Right ventricle myocardium inferior (tissue), 1 donor: ENCODE measurements at regions not wholly inside any gene's neighbourhood (a gene's known extent, or its start where the extent isn't known, plus 50 kb on each side); places are given as distances from the start of the nearest gene placed in this dataset.
"Not testable (repeated sequence)": the region's sequence is repeated elsewhere in the genome, so short reads cannot be mapped to it uniquely, and the experiment has no call there.

Experiments used
- ATAC-seq: fragments of 200-7000 bp; cut with Tn5 transposase; one replicate; pipeline ENCODE4 v1.9.1; 2020; ENCODE audit warnings: mild to moderate bottlenecking, moderate library complexity
- DNase-seq: peaks from one replicate; pipeline ENCODE4 v3.0.0; 2021; ENCODE audit errors: missing footprints
- intact Hi-C: fragments of 100-400 bp; cut with DNase I; formaldehyde crosslinking; loops from one replicate; pipeline ENCODE4 v1.11.0; 2022
- donor health status: DM: no; HTN: yes; CAD: no; lungs with severe emphysema.

- DNase-seq: no peak
- intact Hi-C loops: no loop called here
- ATAC-seq: no peak
These were observed 153.2 kb upstream of the THBS2 start for GRCh38 chr6:169406804-169407203.

- intact Hi-C loops: no loop called here
- ATAC-seq: no peak
- DNase-seq: no peak
These were observed 152.4 kb upstream of the THBS2 start for GRCh38 chr6:169406034-169406433.

- no peak for ATAC-seq
- DNase-seq: no peak
- intact Hi-C loops: no loop called here
These were observed 151.2 kb upstream of the THBS2 start for GRCh38 chr6:169404828-169405227.

GRCh38 chr6:169398342-169399105 lies 144.9 kb upstream of the THBS2 start:
- ATAC-seq (no peak), DNase-seq (no peak)
- intact Hi-C loops: no loop called here

GRCh38 chr6:169397684-169398083 lies 144.0 kb upstream of the THBS2 start:
- DNase-seq: no peak
- intact Hi-C loops: no loop called here
- ATAC-seq: no peak

DNA sequence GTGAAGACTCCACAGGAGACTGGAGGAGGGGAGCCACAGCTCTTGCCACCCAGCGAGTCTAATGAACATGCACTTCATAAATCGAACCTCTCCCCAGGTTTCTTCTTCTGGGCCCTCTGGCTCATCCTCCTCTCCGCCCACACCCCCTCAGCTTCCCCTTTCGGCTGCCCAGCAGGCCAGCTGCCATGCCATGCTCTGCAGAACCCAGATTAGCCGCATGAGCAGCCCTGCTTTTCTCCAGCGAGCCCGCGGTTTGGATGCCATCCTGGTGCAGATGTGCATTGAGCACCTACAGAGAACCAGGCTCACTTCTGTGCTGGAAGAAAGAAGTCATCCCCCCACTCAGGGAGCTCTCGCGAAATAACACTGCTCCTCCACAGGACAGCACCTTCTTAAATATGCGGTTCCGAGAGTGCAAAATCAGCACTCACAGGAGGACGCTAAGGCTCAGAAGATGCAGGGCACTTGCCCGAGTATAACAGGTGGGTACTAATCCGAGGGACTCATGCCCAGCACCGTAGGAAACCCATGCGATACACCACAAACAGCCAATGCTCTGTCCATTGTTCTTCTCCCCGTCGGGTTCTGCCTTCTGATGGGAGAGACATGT lies 143.0 kb upstream of the THBS2 start:
- intact Hi-C loops: no loop called here
- ATAC-seq (no peak), DNase-seq (no peak)

DNA sequence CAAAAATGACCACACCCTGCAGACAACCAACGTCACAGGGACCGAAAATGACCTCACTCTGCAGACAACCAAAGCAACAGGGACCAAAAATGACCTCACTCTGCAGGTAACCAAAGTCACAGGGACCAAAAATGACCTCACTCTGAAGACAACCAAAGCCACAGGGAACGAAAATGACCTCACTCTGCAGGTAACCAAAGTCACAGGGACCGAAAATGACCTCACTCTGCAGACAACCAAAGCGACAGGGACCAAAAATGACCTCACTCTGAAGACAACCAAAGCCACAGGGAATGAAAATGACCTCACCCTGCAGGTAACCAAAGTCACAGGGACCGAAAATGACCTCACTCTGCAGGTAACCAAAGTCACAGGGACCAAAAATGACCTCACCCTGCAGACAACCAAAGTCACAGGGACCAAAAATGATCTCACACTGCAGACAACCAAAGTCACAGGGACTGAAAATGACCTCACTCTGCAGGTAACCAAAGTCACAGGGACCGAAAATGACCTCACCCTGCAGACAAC lies 142.4 kb upstream of the THBS2 start:
- not testable (repeated sequence) for DNase-seq

DNA sequence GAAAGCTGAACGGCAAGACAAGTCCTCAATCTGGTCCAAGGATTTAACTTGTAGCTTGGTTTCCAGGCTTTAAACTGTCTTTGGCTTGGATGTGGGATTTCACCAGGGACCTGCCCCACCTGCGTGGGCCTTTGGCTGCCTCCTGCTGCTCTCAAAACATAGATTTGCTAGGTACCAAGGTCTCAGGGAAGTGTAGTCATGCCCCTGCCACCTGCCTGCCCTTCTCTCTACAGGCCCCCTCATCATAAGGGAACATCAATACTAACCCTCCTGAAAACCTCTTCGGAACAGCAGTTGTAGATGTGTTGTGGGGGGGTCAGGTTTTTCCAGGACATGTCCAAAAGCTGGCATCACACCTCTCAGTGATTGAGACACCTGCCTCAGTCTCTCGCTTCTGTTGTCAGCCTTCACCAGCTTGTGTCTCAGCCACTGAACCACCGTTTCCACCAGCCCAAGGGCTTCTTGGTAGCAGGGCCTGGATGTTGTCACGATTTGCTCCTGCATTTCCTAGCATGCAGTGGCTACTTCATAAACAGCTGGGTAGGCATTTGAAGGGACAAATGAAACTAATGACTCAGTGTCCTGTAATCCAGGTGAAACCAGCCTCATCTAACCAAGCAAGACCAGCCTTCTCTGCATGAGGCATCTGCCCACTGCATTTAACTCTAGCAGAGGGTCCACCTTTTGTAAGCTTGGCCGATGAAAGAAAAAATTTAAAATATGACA lies 141.6 kb upstream of the THBS2 start:
- DNase-seq: no peak
- intact Hi-C loops: no loop called here
- ATAC-seq: no peak

More for the DNA sequence above, 142.4 kb upstream of the THBS2 start:
- ATAC-seq, intact Hi-C loops: not testable (repeated sequence)

GRCh38 chr6:169393753-169394152 lies 140.1 kb upstream of the THBS2 start:
- intact Hi-C loops: no loop called here
- ATAC-seq (no peak), DNase-seq (no peak)

DNA sequence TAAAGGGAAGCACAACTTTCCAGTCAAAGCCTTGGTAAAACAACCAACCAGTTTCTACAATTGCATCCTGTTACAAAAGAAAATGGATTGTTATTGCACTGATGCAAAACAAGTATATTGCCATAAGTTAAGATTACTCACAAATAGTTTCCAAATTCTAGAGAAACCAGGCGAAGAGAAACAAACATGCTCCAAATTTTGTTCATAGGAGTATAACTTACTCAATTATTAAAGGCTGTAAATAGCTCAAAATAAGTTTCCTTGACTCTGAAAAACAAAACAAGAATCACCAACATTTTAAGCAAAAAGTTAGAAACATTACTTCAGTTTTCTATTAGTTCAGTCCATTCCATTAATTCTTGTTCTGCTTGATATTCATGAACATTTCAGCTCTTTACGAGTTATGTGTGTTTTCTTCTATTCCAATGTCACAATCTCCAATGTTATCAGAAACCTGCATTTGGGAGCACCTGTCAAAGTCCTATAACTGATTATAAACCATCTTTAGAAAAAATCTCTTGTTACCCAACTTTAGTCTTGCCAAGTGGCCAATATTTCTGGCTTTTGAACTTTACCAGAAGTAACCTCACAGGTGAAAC lies 137.9 kb upstream of the THBS2 start:
- no peak for DNase-seq
- intact Hi-C loops: no loop called here
- no peak for ATAC-seq

DNA sequence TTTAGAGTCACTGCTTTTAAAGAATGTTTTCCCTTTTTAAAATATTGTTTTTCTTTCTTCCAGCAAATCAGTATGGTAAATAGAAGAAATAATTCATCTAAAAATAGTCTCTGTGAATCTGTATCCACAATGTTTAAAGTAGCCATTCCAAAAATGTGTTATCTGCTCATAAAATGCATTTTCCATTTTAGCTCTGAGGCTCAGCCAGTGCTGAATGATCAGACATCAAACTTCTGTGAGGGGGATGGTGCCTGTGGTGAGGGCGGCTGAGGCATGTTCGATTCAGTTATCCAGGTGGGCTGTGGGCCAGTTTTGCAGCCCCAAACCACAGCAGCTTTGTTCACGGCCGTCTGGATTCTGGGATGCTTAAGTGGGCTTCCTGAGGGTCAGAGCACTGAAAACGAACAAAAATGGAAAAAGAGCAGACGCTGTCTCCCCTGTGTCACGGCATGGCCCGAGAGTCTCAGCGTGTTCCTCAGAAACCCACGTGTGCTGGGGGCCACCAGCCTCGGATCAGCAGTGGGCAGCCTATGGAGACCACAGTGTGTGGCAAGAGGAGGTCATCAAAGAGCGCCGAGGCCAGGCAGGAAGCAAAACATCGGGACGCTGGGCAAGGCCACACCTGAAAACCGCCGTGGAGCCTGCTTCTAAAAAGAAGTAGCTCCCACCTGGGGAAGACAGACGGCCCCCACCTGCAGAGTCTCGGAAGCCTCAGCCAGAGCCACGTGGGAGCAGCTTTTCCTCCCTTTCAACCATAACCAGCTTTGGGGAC lies 134.9 kb upstream of the THBS2 start:
- no peak for DNase-seq
- no peak for ATAC-seq
- intact Hi-C loops: no loop called here

DNA sequence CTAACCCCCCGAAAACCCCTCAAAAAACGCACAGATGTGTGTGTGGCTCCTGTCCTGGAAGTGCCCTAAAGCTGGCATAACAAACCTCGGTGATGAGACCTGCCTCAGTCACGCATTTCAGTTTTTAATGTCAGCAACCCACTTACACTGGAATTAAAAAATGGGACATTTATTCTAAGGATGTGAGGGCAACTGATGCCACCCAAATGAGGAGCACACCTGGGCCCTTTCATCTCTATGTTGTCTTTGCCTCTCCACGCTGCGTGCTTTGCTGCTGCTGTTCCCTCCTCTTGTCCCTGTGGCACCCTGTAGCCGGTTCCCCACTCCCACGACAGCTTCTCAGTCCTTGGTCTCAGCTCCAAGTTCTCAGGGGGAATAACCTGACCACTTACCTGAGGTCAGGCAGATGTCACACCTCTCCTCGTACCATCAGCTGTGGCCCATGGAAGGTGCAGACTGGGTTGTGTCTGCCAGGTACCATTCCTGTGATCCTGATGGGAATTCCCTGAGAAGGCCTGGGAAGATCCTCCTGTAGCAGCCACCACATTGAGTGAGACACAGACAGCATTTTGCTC lies 134.2 kb upstream of the THBS2 start:
- no peak for DNase-seq
- ATAC-seq: no peak
- intact Hi-C loops: no loop called here

GRCh38 chr6:169386411-169387057 lies 132.9 kb upstream of the THBS2 start:
- DNase-seq (no peak), ATAC-seq (no peak)
- intact Hi-C loops: no loop called here

DNA sequence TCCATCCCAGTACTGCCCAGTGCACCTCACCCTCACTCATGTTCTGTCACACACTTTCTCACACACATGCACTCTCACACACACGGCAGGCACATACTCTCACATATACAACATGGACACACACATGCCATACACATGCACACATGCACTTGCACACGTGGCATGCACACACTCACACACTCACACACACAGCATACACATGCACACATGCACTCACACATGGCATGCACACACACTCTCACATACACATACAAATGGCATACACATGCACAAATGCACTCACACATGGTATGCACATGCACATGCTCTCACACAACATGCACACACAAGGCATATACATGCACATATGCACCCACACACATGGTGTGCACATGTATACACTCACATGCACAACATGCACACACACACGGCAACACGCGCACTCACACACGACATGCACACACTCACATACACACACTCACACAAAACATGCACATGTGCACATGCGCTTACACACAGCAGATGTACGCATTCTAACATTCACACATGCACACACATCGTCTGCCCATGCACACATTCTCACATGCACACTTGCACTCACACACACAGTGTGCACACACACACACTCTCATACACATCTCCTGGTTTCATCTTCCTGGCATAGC lies 131.7 kb upstream of the THBS2 start:
- intact Hi-C loops: no loop called here
- DNase-seq (no peak), ATAC-seq (no peak)

- intact Hi-C loops: no loop called here
- no peak for ATAC-seq
These were observed 130.6 kb upstream of the THBS2 start for GRCh38 chr6:169384291-169384690.

GRCh38 chr6:169383265-169383664 lies 129.6 kb upstream of the THBS2 start:
- intact Hi-C loops: no loop called here
- ATAC-seq (no peak), DNase-seq (no peak)

More at GRCh38 chr6:169384291-169384690, 130.6 kb upstream of the THBS2 start:
- DNase-seq: no peak

DNA sequence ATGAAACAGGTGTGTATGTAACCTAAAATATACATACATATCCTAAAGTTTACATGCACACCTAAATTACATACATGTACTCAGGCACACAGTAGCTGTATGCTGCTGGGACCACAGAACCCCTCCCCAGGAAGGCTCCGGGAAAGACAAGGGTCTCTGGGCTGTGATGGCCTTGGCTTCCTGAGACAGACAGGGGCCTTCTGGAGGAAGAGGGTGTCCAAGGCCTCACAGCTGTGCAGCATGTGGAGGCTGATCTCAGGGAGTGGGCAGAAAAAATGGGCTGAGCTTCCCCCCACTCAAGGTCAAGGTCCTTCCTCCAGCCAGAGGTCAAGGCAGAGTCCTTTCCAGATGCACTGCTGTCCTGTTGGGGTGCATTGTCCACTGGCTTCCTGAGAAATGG lies 129.1 kb upstream of the THBS2 start:
- no peak for DNase-seq
- intact Hi-C loops: no loop called here
- no peak for ATAC-seq
